ENCODE measurements at regions not wholly inside any gene's neighbourhood (a gene's known extent, or its start where the extent isn't known, plus 50 kb on each side); places are given as distances from the start of the nearest gene placed in this dataset.

- Histone ChIP-seq H3K79me2 (ENCODE audit: insufficient read depth, low read depth) (no peaks in the 10 kb centered on the region), H3K4me1 (ENCODE audit: low read depth, poor library complexity, severe bottlenecking) (peaks cover 10% of the 10 kb centered on the region), H3K4me2 (peak overlapping the region; percentile 48; the same call in 1 of the 2 replicates)
Measured at GRCh38 chr14:51780741-51781140, 79.7 kb upstream of the GNG2 start.

GRCh38 chr14:51781381-51781780 is 79.0 kb upstream of the GNG2 start:
- H3K79me2 ChIP-seq (ENCODE audit: insufficient read depth, low read depth), result no peaks in the 10 kb centered on the region

More at GRCh38 chr14:51780741-51781140, 79.7 kb upstream of the GNG2 start:
- H2AFZ ChIP-seq (ENCODE audit: low read depth), result peak overlapping the region; percentile 50; the same call in 1 of the 2 replicates
- no peak overlapping the region for H3K9ac ChIP-seq
- no peak overlapping the region for H3K27ac ChIP-seq
- H4K20me1 ChIP-seq (ENCODE audit: insufficient read depth), result no peaks in the 10 kb centered on the region
- no peak for TF ChIP-seq CTCF (conservative IDR thresholded peaks at IDR 0.05; ENCODE audit: low read depth, low read length)
- H3K36me3 ChIP-seq (ENCODE audit: insufficient read depth), result no peaks in the 10 kb centered on the region
- no peak overlapping the region for H3K4me3 ChIP-seq (IDR thresholded peaks at IDR 0.05; ENCODE audit: insufficient read depth, low read depth, low read length)
- no peaks in the 10 kb centered on the region for H3K27me3 ChIP-seq (ENCODE audit: insufficient read depth, low read depth)

GRCh38 chr14:51782435-51782834 is 78.0 kb upstream of the GNG2 start:
- Histone ChIP-seq H3K4me3 (IDR thresholded peaks at IDR 0.05; ENCODE audit: insufficient read depth, low read depth, low read length) (no peak overlapping the region), H3K27me3 (ENCODE audit: insufficient read depth, low read depth) (no peaks in the 10 kb centered on the region), H3K36me3 (ENCODE audit: insufficient read depth) (no peaks in the 10 kb centered on the region), H3K4me2 (no peak overlapping the region), H3K4me1 (ENCODE audit: low read depth, poor library complexity, severe bottlenecking) (peaks cover 10% of the 10 kb centered on the region), H2AFZ (ENCODE audit: low read depth) (no peak overlapping the region), H3K79me2 (ENCODE audit: insufficient read depth, low read depth) (no peaks in the 10 kb centered on the region), H4K20me1 (ENCODE audit: insufficient read depth) (no peaks in the 10 kb centered on the region), H3K27ac (no peak overlapping the region), H3K9ac (no peak overlapping the region)
- TF ChIP-seq CTCF (conservative IDR thresholded peaks at IDR 0.05; ENCODE audit: low read depth, low read length), result no peak

More at GRCh38 chr14:51781381-51781780, 79.0 kb upstream of the GNG2 start:
- no peak overlapping the region for H3K4me3 ChIP-seq (IDR thresholded peaks at IDR 0.05; ENCODE audit: insufficient read depth, low read depth, low read length)
- peaks cover 10% of the 10 kb centered on the region for H3K4me1 ChIP-seq (ENCODE audit: low read depth, poor library complexity, severe bottlenecking)
- no peaks in the 10 kb centered on the region for H3K36me3 ChIP-seq (ENCODE audit: insufficient read depth)
- TF ChIP-seq CTCF (conservative IDR thresholded peaks at IDR 0.05; ENCODE audit: low read depth, low read length), result no peak
- no peak overlapping the region for H3K9ac ChIP-seq
- no peaks in the 10 kb centered on the region for H3K27me3 ChIP-seq (ENCODE audit: insufficient read depth, low read depth)
- H3K4me2 ChIP-seq, result no peak overlapping the region
- no peaks in the 10 kb centered on the region for H4K20me1 ChIP-seq (ENCODE audit: insufficient read depth)
- no peak overlapping the region for H2AFZ ChIP-seq (ENCODE audit: low read depth)
- H3K27ac ChIP-seq, result no peak overlapping the region

- Histone ChIP-seq H3K36me3 (ENCODE audit: insufficient read depth) (no peaks in the 10 kb centered on the region), H3K27ac (no peak overlapping the region), H3K9ac (no peak overlapping the region), H3K4me1 (ENCODE audit: low read depth, poor library complexity, severe bottlenecking) (peaks cover 10% of the 10 kb centered on the region), H3K79me2 (ENCODE audit: insufficient read depth, low read depth) (no peaks in the 10 kb centered on the region), H2AFZ (ENCODE audit: low read depth) (no peak overlapping the region), H3K27me3 (ENCODE audit: insufficient read depth, low read depth) (no peaks in the 10 kb centered on the region), H3K4me3 (IDR thresholded peaks at IDR 0.05; ENCODE audit: insufficient read depth, low read depth, low read length) (no peak overlapping the region), H4K20me1 (ENCODE audit: insufficient read depth) (no peaks in the 10 kb centered on the region), H3K4me2 (no peak overlapping the region)
- TF ChIP-seq CTCF (conservative IDR thresholded peaks at IDR 0.05; ENCODE audit: low read depth, low read length), result no peak
Measured at GRCh38 chr14:51783765-51784164, 76.6 kb upstream of the GNG2 start.
